Caco-2 (cell line): ENCODE measurements at regions not wholly inside any gene's neighbourhood (a gene's known extent, or its start where the extent isn't known, plus 50 kb on each side); places are given as distances from the start of the nearest gene placed in this dataset.

Experiments
- BruUV-seq: library from RNA; stranded (reverse); fragments of 400-500 nt; replicated peaks from 2 replicates; lab custom pipeline; 2021; lab: Mats Ljungman, UMichigan
- CTCF ChIA-PET: fragments of 300-600 bp; sonication (Branson Sonifier 250); formaldehyde crosslinking; loops from one replicate; lab custom pipeline; 2022; ENCODE audit warnings: antibody characterized with exemption; lab: Charles Lee
- POLR2A ChIA-PET: fragments of 300-600 bp; sonication (Branson Sonifier 250); formaldehyde crosslinking; loops from one replicate; lab custom pipeline; 2022; ENCODE audit warnings: antibody characterized with exemption; lab: Charles Lee
- DNase-seq, 2 experiments: peaks; one replicate each; pipeline versions ENCODE4 v3.0.0 to v3.0.0-alpha.2; 2020 to 2022
- H3K27me3 ChIP-seq: replicated peaks from 2 replicates; pipeline ENCODE4 v1.6.0; 2011; ENCODE audit warnings: low read length; ENCODE audit not compliant: control insufficient read depth, insufficient read depth
- H3K36me3 ChIP-seq: 2 replicates; pipeline ENCODE4 v1.5.1; 2011; ENCODE audit warnings: low read length; ENCODE audit not compliant: control insufficient read depth, insufficient read depth
- H3K4me1 ChIP-seq: fragments of 250-450 bp; sonication (Bioruptor Pico); 2 replicates; pipeline ENCODE4 v1.5.1; 2020; ENCODE audit warnings: mild to moderate bottlenecking
- H3K4me3 ChIP-seq: 2 replicates; pipeline ENCODE4 v1.5.1; 2011; ENCODE audit warnings: low read depth, mild to moderate bottlenecking, control low read depth, low read length
- H3K9me3 ChIP-seq: fragments of 250-450 bp; sonication (Bioruptor Pico); 2 replicates; pipeline ENCODE4 v1.5.1; 2020; ENCODE audit warnings: mild to moderate bottlenecking, moderate library complexity
- H3K27ac Mint-ChIP-seq: one replicate; pipeline ENCODE4 v1.8.0; 2022; ENCODE audit warnings: mixed read lengths; ENCODE audit not compliant: unreplicated experiment
- H3K27me3 Mint-ChIP-seq: one replicate; pipeline ENCODE4 v1.8.0; 2022; ENCODE audit warnings: mixed read lengths; ENCODE audit not compliant: insufficient read depth, unreplicated experiment
- H3K36me3 Mint-ChIP-seq: one replicate; pipeline ENCODE4 v1.8.0; 2022; ENCODE audit warnings: mild to moderate bottlenecking, mixed read lengths; ENCODE audit not compliant: insufficient read depth, unreplicated experiment
- H3K4me1 Mint-ChIP-seq: one replicate; pipeline ENCODE4 v1.8.0; 2022; ENCODE audit warnings: low read depth, mixed read lengths; ENCODE audit not compliant: unreplicated experiment
- H3K4me3 Mint-ChIP-seq: one replicate; pipeline ENCODE4 v1.8.0; 2022; ENCODE audit warnings: mild to moderate bottlenecking, moderate library complexity, mixed read lengths; ENCODE audit not compliant: unreplicated experiment
- H3K9me3 Mint-ChIP-seq: one replicate; pipeline ENCODE4 v1.8.0; 2022; ENCODE audit warnings: mixed read lengths; ENCODE audit not compliant: unreplicated experiment
- CTCF ChIP-seq, 2 experiments: fragments of 200-600 bp in 1 of 2; IDR thresholded peaks; 1 replicate in 1 of 2; 2 replicates in 1 of 2; pipeline versions ENCODE4 v1.5.1 to v1.8.0; 2011 to 2022; ENCODE audit warnings: antibody characterized with exemption in 1 of 2, control low read depth in 1 of 2, inconsistent platforms in 1 of 2, low read depth in 1 of 2, low read length in 1 of 2, mild to moderate bottlenecking in 1 of 2, moderate library complexity in 1 of 2; ENCODE audit not compliant: insufficient read depth in 1 of 2, severe bottlenecking in 1 of 2, unreplicated experiment in 1 of 2
- intact Hi-C: fragments of 100-400 bp; cut with micrococcal nuclease; formaldehyde crosslinking; loops from one replicate; pipeline ENCODE4 v1.10.0; 2022; ENCODE audit not compliant: unreplicated experiment

- CTCF ChIA-PET: no interaction called here
- Mint-ChIP-seq H3K27ac (no peak overlapping the region), H3K27me3 (no peaks in the 10 kb centered on the region), H3K4me3 (no peak overlapping the region), H3K36me3 (no peaks in the 10 kb centered on the region), H3K4me1 (peaks cover 16% of the 10 kb centered on the region), H3K9me3 (no peaks in the 10 kb centered on the region)
- BruUV-seq: no TSS peak
- H3K4me3 ChIP-seq: no peak overlapping the region
- no peak for DNase-seq
- H3K4me1 ChIP-seq: peaks cover 15% of the 10 kb centered on the region
- no peaks in the 10 kb centered on the region for H3K36me3 ChIP-seq
- H3K27me3 ChIP-seq: no peaks in the 10 kb centered on the region
- POLR2A ChIA-PET: no interaction called here
- no peak for TF ChIP-seq CTCF (IDR thresholded peaks at IDR 0.05; ENCODE audit: insufficient read depth in 1 of 2, low read depth in 1 of 2, low read length in 1 of 2, severe bottlenecking in 1 of 2, unreplicated experiment in 1 of 2)
- intact Hi-C loops: no loop called here
- H3K9me3 ChIP-seq: no peaks in the 10 kb centered on the region
Measured at GRCh38 chr2:111702804-111703196, 181.2 kb downstream of the ANAPC1 start.

GRCh38 chr2:111703759-111704158 lies 180.2 kb downstream of the ANAPC1 start:
- no peaks in the 10 kb centered on the region for H3K9me3 ChIP-seq
- Mint-ChIP-seq H3K4me3 (no peak overlapping the region), H3K9me3 (no peaks in the 10 kb centered on the region), H3K4me1 (peaks cover 15% of the 10 kb centered on the region), H3K27me3 (no peaks in the 10 kb centered on the region), H3K27ac (no peak overlapping the region), H3K36me3 (no peaks in the 10 kb centered on the region)
- intact Hi-C loops: no loop called here
- POLR2A ChIA-PET: no interaction called here
- DNase-seq: no peak
- H3K4me1 ChIP-seq: peaks cover 12% of the 10 kb centered on the region
- CTCF ChIA-PET: interaction anchor here (0.5 kb wide), 1 partner anchor 396 kb away, joined by 3 read pairs; no protein-coding TSS in a partner anchor
- no TSS peak for BruUV-seq
- H3K4me3 ChIP-seq: no peak overlapping the region
- H3K36me3 ChIP-seq: no peaks in the 10 kb centered on the region
- no peaks in the 10 kb centered on the region for H3K27me3 ChIP-seq
- no peak for TF ChIP-seq CTCF (IDR thresholded peaks at IDR 0.05; ENCODE audit: insufficient read depth in 1 of 2, low read depth in 1 of 2, low read length in 1 of 2, severe bottlenecking in 1 of 2, unreplicated experiment in 1 of 2)

- H3K4me1 Mint-ChIP-seq: peaks cover 10% of the 10 kb centered on the region
- no peaks in the 10 kb centered on the region for H3K36me3 Mint-ChIP-seq
- intact Hi-C loops: no loop called here
- H3K27me3 Mint-ChIP-seq: no peaks in the 10 kb centered on the region
- no peaks in the 10 kb centered on the region for H3K36me3 ChIP-seq
- no TSS peak for BruUV-seq
- POLR2A ChIA-PET: no interaction called here
- H3K9me3 ChIP-seq: no peaks in the 10 kb centered on the region
- H3K27ac Mint-ChIP-seq: no peak overlapping the region
- H3K4me3 Mint-ChIP-seq: no peak overlapping the region
- CTCF ChIA-PET: no interaction called here
- no peak overlapping the region for H3K4me3 ChIP-seq
- DNase-seq: no peak
- no peak for TF ChIP-seq CTCF (IDR thresholded peaks at IDR 0.05; ENCODE audit: insufficient read depth in 1 of 2, low read depth in 1 of 2, low read length in 1 of 2, severe bottlenecking in 1 of 2, unreplicated experiment in 1 of 2)
- H3K27me3 ChIP-seq: no peaks in the 10 kb centered on the region
- H3K4me1 ChIP-seq: peaks cover 7% of the 10 kb centered on the region
- H3K9me3 Mint-ChIP-seq: no peaks in the 10 kb centered on the region
Measured at GRCh38 chr2:111704246-111704645, 179.7 kb downstream of the ANAPC1 start.
